Panc1 (cell line): ENCODE measurements at regions not wholly inside any gene's neighbourhood (a gene's known extent, or its start where the extent isn't known, plus 50 kb on each side); places are given as distances from the start of the nearest gene placed in this dataset.

Source experiments
- ATAC-seq: fragments of 200-7000 bp; cut with Tn5 transposase; 2 replicates; pipeline ENCODE4 v1.9.1; 2020; ENCODE audit warnings: mild to moderate bottlenecking, moderate library complexity
- BruUV-seq: library from RNA; stranded (reverse); fragments of 400-500 nt; replicated peaks from 2 replicates; lab custom pipeline; 2021; lab: Mats Ljungman, UMichigan
- CTCF ChIA-PET: fragments of 300-600 bp; sonication (Branson Sonifier 250); formaldehyde crosslinking; loops from one replicate; lab custom pipeline; 2022; ENCODE audit warnings: antibody characterized with exemption; lab: Charles Lee
- POLR2A ChIA-PET: fragments of 300-600 bp; sonication (Branson Sonifier 250); formaldehyde crosslinking; loops from one replicate; lab custom pipeline; 2022; ENCODE audit warnings: antibody characterized with exemption; lab: Charles Lee
- DNase-seq: peaks from one replicate; pipeline ENCODE4 v3.0.0-alpha.2; 2010; ENCODE audit warnings: low read depth, low spot score
- H3K27ac ChIP-seq: 2 replicates; pipeline ENCODE4 v1.5.1; 2011; ENCODE audit warnings: mild to moderate bottlenecking, low read length, inconsistent platforms
- H3K27me3 ChIP-seq: fragments of 200-500 bp; sonication (Bioruptor generic); 2 replicates; pipeline ENCODE4 v1.6.0; 2014; ENCODE audit warnings: low read length, inconsistent platforms; ENCODE audit not compliant: control insufficient read depth, insufficient read depth
- H3K36me3 ChIP-seq: fragments of 200-500 bp; sonication (Bioruptor generic); 2 replicates; pipeline ENCODE4 v1.5.1; 2014; ENCODE audit warnings: inconsistent platforms, mild to moderate bottlenecking, low read length, moderate library complexity; ENCODE audit not compliant: control insufficient read depth, insufficient read depth
- H3K4me1 ChIP-seq: 2 replicates; pipeline ENCODE4 v1.5.1; 2011; ENCODE audit warnings: inconsistent platforms, mild to moderate bottlenecking, low read length, moderate library complexity; ENCODE audit not compliant: control insufficient read depth, insufficient read depth
- H3K4me3 ChIP-seq, 2 experiments: 2 replicates each; pipeline ENCODE4 v1.5.1; 2011 to 2012; ENCODE audit warnings: low read depth in 2 of 2, low read length in 2 of 2, mild to moderate bottlenecking in 2 of 2, inconsistent platforms in 1 of 2, moderate library complexity in 1 of 2
- H3K9me3 ChIP-seq: fragments of 200-500 bp; sonication (Bioruptor generic); 2 replicates; pipeline ENCODE4 v1.5.1; 2014; ENCODE audit warnings: low read depth, mild to moderate bottlenecking, inconsistent platforms, low read length, moderate library complexity; ENCODE audit not compliant: control insufficient read depth, insufficient read depth
- POLR2AphosphoS5 ChIP-seq: IDR thresholded peaks from 2 replicates; pipeline ENCODE4 v1.6.1; 2012; ENCODE audit warnings: mild to moderate bottlenecking, low read depth, low read length, moderate library complexity
- SIN3A ChIP-seq: IDR thresholded peaks from 2 replicates; pipeline ENCODE4 v1.6.1; 2012; ENCODE audit warnings: low read depth, mild to moderate bottlenecking, low read length, moderate library complexity, borderline replicate concordance; ENCODE audit not compliant: insufficient read depth
- TCF7L2 ChIP-seq: IDR thresholded peaks from 2 replicates; pipeline ENCODE4 v1.6.1; 2011; ENCODE audit warnings: mild to moderate bottlenecking, low read depth, low read length, inconsistent platforms
- in situ Hi-C: cut with HindIII; loops from 2 replicates; pipeline ENCODE4 v1.10.0; 2016; ENCODE audit warnings: low sequenced_read_pairs, low pct_unique_long_range_greater_than_20kb
- intact Hi-C: fragments of 100-400 bp; cut with micrococcal nuclease; formaldehyde crosslinking; loops from one replicate; pipeline ENCODE4 v1.10.0; 2022; ENCODE audit not compliant: unreplicated experiment
- TF ChIP-seq, protein P1 (sequence below), 2 experiments: IDR thresholded peaks; 2 replicates each; pipeline ENCODE4 v1.6.1; 2011 to 2012; ENCODE audit warnings: low read depth in 2 of 2, control low read depth in 1 of 2, low read length in 1 of 2, mild to moderate bottlenecking in 1 of 2, moderate library complexity in 1 of 2; ENCODE audit not compliant: insufficient read depth in 1 of 2
- TF ChIP-seq, protein P2 (sequence below): fragments of 450-650 bp; IDR thresholded peaks from 2 replicates; pipeline ENCODE4 v1.5.1; 2017; ENCODE audit warnings: mild to moderate bottlenecking

DNA sequence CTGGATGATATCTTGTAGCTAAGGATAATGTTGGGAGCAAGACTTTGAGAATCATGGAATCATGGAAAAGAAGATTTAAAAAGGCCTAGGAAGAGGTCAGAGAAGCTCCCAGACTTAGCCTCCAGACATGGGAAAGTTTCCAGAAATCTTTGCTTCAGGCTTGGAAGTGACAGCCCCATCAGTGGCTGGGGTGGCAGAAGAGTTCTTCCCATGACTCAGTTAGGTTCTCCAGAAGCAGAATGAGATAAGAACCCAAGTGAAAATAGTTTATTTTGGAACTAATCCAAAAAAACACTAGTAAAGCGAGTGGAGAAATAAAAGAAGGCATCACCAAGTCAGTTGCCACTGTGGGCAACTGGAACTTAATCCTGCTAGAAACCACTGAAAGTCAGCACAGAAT, 506.9 kb downstream of the MID1IP1 start:
- Histone ChIP-seq H3K9me3 (no peaks in the 10 kb centered on the region), H3K27me3 (no peaks in the 10 kb centered on the region), H3K4me1 (no peaks in the 10 kb centered on the region), H3K36me3 (no peaks in the 10 kb centered on the region), H3K4me3 (no peak overlapping the region), H3K27ac (no peak overlapping the region)
- no TSS peak for BruUV-seq
- POLR2A ChIA-PET: no interaction called here
- CTCF ChIA-PET: no interaction called here
- TF ChIP-seq SIN3A (no peak), POLR2AphosphoS5 (no peak), TCF7L2 (no peak)
- TF ChIP-seq, protein P1, sequence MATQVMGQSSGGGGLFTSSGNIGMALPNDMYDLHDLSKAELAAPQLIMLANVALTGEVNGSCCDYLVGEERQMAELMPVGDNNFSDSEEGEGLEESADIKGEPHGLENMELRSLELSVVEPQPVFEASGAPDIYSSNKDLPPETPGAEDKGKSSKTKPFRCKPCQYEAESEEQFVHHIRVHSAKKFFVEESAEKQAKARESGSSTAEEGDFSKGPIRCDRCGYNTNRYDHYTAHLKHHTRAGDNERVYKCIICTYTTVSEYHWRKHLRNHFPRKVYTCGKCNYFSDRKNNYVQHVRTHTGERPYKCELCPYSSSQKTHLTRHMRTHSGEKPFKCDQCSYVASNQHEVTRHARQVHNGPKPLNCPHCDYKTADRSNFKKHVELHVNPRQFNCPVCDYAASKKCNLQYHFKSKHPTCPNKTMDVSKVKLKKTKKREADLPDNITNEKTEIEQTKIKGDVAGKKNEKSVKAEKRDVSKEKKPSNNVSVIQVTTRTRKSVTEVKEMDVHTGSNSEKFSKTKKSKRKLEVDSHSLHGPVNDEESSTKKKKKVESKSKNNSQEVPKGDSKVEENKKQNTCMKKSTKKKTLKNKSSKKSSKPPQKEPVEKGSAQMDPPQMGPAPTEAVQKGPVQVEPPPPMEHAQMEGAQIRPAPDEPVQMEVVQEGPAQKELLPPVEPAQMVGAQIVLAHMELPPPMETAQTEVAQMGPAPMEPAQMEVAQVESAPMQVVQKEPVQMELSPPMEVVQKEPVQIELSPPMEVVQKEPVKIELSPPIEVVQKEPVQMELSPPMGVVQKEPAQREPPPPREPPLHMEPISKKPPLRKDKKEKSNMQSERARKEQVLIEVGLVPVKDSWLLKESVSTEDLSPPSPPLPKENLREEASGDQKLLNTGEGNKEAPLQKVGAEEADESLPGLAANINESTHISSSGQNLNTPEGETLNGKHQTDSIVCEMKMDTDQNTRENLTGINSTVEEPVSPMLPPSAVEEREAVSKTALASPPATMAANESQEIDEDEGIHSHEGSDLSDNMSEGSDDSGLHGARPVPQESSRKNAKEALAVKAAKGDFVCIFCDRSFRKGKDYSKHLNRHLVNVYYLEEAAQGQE (IDR thresholded peaks at IDR 0.05; ENCODE audit: insufficient read depth in 1 of 2, low read depth in 2 of 2, low read length in 1 of 2): no peak
- TF ChIP-seq, protein P2, sequence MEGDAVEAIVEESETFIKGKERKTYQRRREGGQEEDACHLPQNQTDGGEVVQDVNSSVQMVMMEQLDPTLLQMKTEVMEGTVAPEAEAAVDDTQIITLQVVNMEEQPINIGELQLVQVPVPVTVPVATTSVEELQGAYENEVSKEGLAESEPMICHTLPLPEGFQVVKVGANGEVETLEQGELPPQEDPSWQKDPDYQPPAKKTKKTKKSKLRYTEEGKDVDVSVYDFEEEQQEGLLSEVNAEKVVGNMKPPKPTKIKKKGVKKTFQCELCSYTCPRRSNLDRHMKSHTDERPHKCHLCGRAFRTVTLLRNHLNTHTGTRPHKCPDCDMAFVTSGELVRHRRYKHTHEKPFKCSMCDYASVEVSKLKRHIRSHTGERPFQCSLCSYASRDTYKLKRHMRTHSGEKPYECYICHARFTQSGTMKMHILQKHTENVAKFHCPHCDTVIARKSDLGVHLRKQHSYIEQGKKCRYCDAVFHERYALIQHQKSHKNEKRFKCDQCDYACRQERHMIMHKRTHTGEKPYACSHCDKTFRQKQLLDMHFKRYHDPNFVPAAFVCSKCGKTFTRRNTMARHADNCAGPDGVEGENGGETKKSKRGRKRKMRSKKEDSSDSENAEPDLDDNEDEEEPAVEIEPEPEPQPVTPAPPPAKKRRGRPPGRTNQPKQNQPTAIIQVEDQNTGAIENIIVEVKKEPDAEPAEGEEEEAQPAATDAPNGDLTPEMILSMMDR: no peak
- no peak for ATAC-seq
- intact Hi-C loops: no loop called here
- DNase-seq: no peak
- in situ Hi-C loops: no loop called here

DNA sequence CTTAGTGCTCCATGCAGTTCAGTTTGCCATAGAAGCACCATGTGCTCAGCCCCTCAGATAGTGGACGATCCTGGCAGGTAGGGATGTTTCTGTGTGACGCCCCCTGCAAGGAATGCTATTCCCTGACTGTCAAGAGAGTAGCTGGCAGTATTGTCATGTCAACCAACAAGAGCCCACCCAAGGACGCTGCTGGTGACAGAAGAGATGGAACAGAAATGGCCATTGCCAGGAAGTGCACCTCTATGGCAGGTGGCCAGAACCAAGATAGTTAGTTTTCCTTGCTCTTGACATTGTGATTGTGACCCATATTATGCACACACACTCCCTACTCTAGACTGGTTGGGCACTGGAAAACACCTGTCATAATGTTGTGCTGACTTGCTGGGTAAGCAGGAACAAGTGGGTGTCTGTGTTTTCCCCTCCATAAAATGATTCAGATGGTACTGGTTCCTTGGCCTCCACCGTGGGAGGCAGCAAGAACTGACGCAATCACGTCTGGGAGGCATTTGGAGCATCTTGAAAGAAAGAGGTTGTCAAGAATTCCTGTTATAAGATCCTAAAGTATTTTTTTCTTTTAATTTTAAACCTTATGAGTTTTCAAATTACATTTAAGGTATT, 507.9 kb downstream of the MID1IP1 start:
- no peaks in the 10 kb centered on the region for H3K36me3 ChIP-seq
- no peak overlapping the region for H3K27ac ChIP-seq
- ATAC-seq (no peak), DNase-seq (no peak)
- H3K4me1 ChIP-seq: no peaks in the 10 kb centered on the region
- ChIA-PET POLR2A (interaction anchor here (0.6 kb wide), 1 partner anchor 63 kb away, joined by 3 read pairs; no protein-coding TSS in a partner anchor), CTCF (no interaction called here)
- H3K4me3 ChIP-seq: no peak overlapping the region
- no TSS peak for BruUV-seq
- intact Hi-C loops (no loop called here), in situ Hi-C loops (no loop called here)
- TF ChIP-seq POLR2AphosphoS5: no peak
- TF ChIP-seq SIN3A: no peak
- TF ChIP-seq TCF7L2: no peak
- TF ChIP-seq, protein P1 (IDR thresholded peaks at IDR 0.05; ENCODE audit: insufficient read depth in 1 of 2, low read depth in 2 of 2, low read length in 1 of 2): no peak
- TF ChIP-seq, protein P2: no peak
- H3K9me3 ChIP-seq: no peaks in the 10 kb centered on the region
- H3K27me3 ChIP-seq: no peaks in the 10 kb centered on the region
